HG03175 (cell line): ENCODE measurements at regions not wholly inside any gene's neighbourhood (a gene's known extent, or its start where the extent isn't known, plus 50 kb on each side); places are given as distances from the start of the nearest gene placed in this dataset.
"Not testable (repeated sequence)": the region's sequence is repeated elsewhere in the genome, so short reads cannot be mapped to it uniquely, and the experiment has no call there.

Experiments used
- ATAC-seq: cut with Tn5 transposase; IDR thresholded peaks from one replicate; pipeline ENCODE4 v1.9.1; 2021; ENCODE audit warnings: mild to moderate bottlenecking, moderate library complexity; ENCODE audit not compliant: unreplicated experiment

DNA sequence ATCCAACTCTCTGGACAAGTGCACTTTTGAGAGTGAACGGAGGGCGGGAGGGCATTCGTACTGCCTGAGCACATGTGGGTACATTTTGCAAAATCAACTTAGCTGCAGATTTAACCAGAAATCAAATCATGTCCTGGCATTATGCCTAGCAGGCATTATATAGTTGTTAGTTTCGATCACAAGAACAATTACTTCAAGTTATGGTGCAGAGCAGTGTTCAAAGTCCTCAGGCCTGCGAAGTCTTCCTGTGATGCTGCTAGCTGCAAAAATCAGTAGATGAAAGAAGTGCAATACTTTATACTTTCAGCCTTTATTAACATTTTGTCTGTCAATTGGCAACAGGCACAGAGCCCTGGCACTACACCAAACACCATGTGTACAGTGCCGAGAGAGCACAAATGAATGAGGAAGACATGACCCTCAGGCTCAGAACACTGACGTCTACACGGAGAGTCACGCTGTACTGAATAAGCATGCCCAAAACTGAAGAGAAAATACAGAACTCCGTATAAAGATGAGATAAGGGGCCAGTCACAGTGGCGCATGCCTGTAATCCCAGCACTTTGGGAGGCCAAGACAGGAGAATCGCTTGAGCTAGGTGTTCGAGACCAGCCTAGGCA is 92.1 kb upstream of the CREB1 start:
- ATAC-seq, result no peak

DNA sequence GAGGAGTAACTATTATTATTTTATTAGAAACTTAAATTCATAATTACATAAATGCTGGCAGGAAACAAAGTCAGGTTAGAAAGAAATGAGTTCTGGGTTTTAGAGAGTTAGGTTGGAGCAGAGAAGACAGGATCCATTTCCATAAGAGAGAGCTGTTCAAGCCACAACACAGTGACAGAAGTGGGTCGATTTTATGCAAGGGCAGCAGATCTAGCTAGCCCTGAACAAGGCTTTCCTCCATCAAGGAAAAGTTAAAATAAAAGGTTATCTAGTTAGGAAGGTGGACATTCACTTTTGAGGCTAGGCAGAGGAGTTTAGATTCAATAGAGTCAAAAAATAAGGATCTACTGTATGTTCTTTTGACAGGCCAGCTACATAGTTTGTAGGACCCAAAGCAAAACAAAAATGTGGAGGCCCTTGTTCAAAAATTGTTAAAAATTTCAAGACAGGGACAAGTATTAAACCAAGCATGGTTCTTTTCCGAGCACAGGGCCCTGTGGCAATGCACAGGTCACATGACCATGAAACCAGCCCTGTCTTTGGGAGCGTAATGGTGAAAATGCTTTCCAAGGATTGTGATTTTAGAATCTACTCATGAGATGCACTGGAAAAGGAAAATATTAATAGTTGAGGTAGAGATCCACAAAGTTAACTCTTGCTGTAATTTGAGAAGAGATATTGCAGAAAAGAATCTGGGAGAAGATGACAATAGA is 91.2 kb upstream of the CREB1 start:
- ATAC-seq, result no peak

DNA sequence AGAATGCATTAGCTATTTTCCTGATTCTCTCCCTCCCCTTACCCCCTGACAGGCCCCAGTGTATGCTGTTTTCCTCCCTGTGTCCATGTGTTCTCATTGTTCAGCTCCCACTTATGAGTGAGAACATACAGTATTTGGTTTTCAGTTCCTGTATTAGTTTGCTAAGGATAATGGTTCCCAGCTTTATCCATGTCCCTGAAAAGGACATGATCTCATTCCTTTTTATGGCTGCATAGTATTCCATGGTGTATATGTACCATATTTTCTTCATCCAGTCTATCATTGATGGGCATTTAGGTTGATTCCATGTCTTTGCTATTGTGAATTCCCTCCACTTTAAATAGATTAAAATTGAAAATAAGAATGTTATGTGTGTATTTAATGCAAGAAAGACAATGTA is 89.9 kb upstream of the CREB1 start:
- not testable (repeated sequence) for ATAC-seq

DNA sequence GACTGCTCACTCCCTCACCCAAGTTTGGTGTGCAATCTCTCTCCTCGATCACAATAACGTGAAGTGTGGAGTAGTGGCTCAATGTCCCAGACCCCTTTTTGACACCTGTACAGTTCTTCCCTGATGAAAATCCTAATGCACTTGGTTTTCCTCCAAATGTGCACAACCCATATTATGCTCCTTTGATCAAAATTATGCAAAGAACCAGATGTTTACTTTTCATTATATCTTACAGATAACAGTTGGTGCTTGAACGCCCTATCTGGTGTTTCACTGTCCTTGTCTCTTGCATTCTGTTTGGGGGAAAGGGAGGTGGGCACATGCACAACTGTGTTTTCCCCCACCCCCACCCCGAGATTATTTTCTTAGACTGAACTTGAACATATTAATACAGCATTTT is 85.0 kb upstream of the CREB1 start:
- ATAC-seq, result no peak

DNA sequence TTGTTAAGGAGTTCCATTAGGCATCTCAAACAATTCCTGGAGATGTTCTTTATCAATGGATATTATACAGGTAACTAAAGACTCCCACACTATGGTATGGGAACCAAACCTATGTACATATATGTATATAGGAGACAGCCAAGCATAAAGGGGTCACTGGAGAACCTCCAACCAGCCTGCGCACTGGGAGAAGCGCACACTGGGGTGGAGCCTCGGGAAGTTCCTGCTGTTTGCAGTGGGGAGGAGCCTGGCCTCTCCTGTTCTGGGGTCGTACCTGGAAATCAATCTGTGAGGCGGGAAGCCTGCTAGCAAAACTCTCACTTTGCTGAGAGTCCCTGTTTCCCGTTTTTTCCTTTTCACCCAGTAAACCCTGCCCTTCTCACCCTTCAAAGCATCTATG is 83.1 kb upstream of the CREB1 start:
- no peak for ATAC-seq

DNA sequence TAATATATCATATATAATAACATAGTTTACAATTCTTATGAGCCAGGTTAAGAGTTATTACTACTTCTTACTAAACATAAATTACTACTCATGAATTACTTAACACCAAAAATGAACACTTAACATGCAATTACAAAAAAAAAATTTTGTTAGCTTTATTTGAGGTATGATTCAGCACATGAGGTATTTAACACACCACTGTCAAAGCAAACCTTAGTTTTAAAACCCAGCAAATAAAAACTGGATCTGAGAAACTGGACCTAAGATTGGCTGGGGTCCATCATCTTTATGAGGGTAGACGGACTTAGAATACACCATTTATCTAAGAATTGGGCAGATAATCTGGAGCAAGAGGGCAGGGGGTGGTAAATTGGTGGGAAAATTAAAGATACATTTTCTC is 81.8 kb upstream of the CREB1 start:
- ATAC-seq, result no peak

DNA sequence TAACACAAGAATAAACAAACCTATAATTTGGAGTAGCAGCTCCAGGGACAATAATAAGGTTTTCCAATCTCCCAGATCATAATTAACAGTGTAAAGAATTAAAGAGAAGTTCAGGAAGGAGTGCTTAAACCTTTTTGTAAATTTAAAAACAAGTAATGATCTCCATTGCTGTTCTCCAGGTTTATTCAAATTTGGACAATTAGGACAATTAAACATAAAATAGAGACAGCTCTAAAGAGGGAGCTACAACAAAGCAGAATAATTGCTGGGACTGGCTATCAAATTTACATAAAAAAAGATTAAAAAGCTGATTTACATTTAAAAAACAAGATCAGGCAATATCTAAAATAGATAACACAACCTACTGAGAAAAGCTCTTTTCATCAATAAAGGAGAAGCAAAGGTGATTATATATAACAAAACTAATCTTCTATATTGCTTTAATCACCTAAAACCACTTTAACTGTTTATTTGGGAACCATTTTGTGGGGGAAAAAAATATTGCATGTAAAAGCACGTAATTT is 80.1 kb upstream of the CREB1 start:
- ATAC-seq, result no peak

DNA sequence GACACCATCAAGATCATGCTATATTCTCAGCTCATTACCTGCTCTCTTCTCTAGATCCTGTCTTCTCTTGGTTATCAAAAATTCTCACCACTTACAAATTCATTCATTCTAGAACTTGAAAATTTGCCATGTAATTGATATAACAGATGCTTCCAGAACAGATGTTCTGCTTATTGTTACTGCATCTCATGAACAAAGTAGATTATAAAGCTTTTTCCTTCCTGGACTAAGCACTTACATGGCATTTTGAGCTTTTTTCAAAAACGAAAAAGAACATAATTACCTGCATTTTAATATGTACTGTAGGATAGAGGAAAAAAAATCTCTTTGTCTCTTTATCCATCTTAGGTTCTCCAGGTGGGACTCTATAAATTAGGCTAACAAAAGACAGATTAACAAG is 79.6 kb upstream of the CREB1 start:
- ATAC-seq, result no peak

DNA sequence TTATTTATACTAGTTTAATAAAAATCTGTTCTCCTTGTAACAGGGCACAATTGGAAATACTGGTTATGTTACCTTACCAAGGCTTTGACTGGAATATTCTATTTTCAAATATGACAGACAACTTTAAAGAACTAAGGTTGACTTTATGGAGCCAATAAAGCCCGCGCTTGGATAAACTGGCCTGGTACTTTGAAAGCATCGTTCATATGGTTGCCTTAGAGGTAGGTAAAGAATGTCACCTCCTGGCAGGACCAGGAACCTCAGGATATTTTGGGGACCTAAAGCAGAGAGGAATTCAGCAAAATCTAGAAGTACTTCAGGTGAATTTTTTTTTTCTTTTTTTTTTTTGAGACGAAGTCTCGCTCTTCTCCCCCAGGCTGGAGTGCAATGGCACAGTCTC is 71.2 kb upstream of the CREB1 start:
- ATAC-seq, result no peak

DNA sequence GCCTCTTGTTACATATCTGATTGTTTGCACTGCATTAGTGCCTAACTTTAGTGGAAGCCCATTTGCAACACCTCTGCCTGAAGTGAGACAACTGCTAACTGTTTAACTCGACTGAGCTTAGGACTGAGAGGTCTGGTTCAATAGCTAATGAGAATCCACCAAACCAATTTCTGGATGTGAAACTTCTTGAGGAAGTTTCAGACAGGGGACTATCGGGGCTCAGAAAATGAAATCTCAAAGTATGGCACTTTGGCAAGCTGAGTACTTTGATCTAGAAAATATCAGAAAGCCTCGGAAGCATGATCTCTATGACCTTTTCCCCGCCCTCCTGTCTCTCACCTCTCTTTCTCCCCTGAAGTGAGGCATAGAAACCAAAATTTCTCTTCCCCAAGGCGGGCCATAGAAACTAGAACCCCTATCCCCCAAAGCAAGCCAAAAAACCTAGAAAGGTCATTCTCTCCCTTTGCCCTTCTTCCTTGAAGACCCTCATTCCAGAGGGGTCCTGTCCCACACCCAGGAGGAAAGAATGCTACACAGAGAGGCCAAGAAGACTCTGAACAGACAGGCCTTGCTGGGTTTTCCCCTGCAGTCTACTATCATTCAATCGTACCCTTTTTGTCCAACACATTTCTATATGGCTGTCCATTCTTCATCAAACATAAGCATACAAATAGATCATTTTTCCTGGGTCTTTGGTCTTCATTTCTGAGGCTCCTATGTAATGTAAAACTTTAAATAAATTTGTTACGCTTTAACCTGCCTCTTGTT is 69.6 kb upstream of the CREB1 start:
- peak; percentile 81 for ATAC-seq

DNA sequence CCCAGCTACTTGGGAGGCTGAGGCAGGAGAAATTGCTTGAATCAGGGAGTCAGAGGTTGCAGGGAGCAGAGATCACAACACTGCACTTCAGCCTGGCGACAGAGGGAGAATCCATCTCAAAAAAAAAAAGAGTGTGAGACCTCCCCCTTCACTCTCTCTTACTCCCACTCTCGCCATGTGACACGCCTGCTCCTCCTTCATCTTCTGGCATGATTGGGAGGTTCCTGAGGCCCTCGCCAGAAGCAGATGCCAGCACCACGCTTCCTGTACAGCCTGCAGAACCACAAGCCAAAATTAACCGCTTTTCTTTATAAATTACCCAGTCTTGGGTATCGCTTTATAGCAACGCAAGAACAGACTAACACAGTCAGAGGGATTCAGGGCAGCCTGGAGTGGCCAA is 66.3 kb upstream of the CREB1 start:
- no peak for ATAC-seq

DNA sequence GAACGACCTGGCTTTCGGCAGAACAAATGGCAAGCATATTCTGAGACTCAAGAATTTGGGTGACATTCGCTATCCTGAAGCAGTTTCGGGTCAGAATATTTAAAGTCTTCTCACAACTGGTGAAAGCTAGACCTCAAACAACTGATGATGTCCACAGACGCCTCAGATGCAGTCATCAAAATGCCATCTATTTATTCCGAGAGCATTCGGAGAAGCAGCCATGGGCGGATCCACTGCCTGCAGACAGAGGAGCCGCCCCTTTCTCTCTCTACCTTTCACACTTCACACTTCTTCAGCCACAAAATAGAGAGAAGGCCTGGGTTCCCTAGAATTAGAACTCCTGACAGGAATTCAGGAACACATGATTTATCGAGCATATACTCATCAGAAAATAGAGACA is 65.8 kb upstream of the CREB1 start:
- no peak for ATAC-seq

DNA sequence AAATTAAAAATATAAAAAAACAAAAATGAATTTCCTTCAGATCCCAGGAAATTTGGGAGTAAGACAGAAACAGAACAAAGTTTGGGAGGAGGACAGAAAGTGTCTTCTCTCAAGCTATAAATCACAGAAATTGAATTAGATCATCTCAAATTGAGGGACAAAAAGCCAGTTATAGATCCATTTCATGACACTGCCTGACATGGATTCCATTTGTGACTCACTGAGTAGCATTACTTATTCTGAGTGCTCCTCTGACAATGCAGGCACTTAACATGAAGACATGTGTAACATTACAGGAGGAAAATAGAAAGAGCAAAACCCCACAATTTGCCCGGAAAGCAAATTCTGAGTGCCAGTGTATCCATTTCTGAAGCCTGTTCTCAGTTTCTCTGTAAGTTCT is 63.9 kb upstream of the CREB1 start:
- no peak for ATAC-seq

DNA sequence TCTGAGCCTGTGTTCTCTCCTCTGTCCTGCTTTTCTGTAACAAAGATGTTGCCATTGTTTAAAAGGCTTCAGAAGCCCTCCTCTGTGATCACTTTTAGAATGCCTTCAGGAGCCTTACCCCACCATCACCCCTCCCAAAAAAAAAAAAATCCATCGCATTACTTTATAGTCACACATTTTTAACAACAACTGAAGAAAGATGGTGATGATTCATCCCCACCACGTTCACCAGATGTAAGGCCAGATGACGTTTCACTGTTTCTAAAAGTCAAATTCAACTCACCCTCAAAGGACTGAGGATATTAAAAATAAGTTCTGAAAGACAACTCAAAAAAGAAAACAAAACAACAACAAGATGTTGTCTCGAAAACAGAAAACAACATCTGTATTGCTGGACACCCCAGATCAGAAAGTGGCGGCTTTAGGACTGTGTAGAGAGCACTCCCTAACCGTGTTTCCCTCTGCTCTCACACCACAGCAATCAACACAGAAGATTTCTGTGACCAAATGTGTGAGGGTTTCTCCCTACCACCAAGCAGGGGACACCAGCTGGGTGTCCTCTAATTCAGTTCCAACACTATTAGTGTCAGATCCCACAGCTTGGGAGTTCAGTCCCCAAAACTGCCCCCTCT is 61.9 kb upstream of the CREB1 start:
- no peak for ATAC-seq

DNA sequence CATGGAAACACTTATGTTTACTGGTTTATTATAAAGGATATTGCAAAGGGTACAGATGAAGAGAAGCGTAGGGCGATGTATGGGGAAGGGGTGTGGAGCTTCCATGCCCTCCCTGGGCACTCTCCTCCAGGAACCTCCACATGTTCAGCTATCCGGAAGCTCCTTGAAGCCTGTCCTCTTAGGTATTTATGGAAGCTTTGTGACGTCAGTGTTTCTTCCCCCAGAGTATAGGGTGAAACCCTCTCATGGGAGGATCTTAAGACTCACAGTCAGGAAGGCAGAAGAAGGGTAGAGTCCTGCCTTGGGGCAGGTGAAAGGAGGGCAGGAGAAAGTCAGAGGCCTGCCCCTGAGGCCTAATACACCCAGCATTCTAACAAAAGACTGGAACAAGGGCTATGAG is 61.3 kb upstream of the CREB1 start:
- no peak for ATAC-seq

DNA sequence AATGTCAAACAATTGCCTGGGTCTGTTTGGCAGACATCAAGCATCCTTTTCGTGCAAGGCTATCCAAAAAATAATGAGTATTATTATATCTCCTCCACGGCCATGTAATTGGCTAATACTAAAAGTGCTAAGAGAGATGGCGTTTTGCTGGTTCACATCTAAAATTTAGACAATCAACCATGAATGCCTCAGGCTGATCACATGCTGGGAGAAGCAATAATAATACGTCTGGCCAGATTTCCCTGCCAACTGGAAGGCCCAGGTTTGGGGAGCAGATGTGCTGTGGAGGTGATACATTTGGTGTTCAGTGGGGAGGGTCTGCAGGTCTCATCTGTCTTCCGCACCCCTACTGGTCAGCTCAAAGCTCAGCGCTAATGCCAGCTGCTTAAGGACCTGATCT is 60.3 kb upstream of the CREB1 start:
- no peak for ATAC-seq

DNA sequence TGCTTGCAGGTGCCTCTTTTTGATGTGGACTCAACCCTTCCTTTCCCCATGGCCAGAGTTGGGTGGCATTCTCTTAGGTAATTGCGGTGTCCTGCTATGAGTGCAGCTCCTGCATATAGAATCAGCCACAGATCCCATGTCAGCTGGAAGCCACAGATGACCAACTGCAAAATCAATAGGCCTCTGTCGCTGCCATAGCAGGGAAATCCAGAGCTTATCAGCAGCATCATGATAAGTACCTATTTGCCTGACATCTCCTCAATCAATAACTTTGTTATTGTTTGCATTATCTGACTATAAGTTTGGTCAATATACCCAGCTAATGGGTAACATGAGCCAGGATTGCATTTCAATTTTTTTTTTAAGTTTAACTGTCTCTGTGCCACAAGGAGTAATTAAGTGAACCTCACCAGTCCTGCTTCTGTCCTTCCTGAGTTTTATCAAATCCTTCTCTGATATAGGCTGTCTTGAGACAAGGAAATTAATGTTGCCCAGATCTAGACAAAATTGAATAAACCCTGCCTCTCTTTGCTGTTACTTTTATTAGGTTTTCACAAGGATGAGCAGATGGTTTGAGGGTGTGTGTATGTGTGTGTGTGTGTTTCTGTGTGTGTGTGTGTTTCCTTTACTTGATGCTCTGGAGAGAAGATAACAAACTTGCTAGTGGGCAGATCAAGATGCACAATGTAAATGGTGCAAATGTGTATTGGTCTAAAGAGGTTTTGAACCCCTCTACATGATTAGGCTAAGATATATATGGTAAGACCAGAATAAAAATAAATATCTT is 59.6 kb upstream of the CREB1 start:
- ATAC-seq, result no peak

DNA sequence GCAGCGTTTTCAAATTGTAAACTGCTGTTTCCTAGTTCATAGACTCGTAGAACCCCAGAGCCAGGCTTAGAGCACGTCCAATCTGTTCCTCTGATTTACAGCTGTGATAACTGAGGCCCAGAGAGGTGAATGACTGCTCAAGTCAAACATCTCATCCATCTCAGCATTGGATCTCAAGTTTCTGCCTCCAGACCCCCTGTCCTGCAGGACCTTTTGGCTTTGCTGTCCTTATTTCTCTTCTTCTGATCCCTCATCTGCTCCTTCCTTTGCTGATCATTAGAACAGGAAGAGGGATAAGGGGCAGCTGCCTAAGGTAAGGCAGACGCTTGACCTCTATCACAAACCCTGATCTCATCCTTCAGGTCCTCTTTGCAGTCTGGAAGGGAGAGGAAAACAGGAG is 58.5 kb upstream of the CREB1 start:
- ATAC-seq, result no peak

DNA sequence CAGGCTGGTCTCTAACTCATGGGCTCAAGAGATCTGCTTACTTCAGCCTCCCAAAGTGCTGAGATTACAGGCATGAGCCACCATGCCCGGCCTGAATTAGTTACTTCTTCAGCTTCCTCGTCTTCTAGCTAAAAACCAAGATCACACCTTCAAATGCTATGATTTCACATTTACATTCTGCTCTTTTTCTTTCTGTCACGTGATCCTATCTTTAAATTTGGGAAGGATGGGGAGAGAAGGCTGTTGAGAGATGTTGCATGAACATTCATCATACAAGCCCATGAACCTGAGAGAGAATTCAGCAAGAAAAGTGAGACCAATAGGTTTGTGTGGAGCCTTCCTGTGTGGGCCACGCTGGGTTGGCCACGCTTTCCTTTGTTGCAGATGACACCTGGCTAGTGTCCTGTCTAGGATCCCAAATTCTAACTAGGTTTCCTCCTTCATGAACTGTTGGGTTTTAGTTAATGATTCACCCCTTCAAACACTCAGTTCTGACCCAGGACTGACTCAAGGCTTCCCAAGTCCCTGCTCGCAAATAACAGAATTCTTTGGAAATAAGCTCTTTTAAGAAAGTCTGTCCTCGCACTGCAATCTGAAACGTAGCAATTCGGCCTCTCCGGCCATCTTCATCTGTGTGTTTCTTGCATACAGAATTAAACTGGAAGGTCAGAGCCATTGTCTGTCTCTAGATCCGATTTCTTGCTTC is 57.3 kb upstream of the CREB1 start:
- no peak for ATAC-seq
